ENCODE measurements at regions not wholly inside any gene's neighbourhood (a gene's known extent, or its start where the extent isn't known, plus 50 kb on each side); places are given as distances from the start of the nearest gene placed in this dataset.

DNA sequence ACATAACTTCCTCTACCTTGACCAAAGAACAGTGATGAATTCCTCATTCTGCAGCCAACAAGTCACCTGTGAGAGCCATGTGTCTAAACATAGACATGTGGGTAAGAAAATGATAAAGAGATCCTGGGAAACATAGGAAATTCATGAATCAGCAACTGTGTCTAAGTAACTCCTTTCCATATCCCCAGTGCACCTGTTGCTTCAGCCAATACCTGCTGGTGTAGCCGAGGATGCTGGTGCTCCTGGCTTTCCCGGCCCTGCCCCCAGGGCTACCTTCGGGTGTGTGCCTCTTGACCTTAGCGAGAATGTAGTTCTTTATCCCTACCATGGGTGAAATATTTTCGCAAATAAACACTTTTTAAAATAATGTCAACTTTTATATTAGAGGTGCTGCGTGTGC, 114.1 kb downstream of the OR13A1 start:
- no peaks in the 10 kb centered on the region for H3K36me3 ChIP-seq
- H3K4me3 ChIP-seq, result no peak overlapping the region
- no peak overlapping the region for H3K27ac ChIP-seq
- no peaks in the 10 kb centered on the region for H3K9me3 ChIP-seq (ENCODE audit: low read depth)
- DNase-seq (ENCODE audit: low read depth in 1 of 2, low spot score in 1 of 2), result no peak
- H3K27me3 ChIP-seq, result no peaks in the 10 kb centered on the region
- H3K4me1 ChIP-seq (ENCODE audit: low read depth), result no peaks in the 10 kb centered on the region
- TF ChIP-seq, protein P1, sequence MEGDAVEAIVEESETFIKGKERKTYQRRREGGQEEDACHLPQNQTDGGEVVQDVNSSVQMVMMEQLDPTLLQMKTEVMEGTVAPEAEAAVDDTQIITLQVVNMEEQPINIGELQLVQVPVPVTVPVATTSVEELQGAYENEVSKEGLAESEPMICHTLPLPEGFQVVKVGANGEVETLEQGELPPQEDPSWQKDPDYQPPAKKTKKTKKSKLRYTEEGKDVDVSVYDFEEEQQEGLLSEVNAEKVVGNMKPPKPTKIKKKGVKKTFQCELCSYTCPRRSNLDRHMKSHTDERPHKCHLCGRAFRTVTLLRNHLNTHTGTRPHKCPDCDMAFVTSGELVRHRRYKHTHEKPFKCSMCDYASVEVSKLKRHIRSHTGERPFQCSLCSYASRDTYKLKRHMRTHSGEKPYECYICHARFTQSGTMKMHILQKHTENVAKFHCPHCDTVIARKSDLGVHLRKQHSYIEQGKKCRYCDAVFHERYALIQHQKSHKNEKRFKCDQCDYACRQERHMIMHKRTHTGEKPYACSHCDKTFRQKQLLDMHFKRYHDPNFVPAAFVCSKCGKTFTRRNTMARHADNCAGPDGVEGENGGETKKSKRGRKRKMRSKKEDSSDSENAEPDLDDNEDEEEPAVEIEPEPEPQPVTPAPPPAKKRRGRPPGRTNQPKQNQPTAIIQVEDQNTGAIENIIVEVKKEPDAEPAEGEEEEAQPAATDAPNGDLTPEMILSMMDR (IDR thresholded peaks at IDR 0.05; ENCODE audit: low read depth, low read length), result no peak

DNA sequence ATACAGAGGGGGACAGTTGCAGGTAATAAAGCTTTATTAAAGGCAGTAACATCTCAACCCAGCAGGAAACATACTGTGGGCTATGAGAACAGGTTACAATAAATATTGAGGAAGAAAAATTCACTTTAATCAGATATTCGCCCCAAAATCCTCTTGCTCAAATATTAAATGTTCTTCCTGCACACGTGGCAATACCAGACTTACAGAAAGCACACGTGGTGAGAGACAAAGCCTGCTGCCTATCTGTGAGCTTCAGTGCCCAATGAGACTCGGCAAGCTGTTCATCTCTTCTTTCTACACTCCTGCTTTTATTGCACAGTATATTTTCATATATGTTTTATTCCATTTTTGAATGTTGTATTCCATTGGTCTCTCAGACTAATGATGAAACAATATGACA, 113.2 kb downstream of the OR13A1 start:
- no peak for DNase-seq (ENCODE audit: low read depth in 1 of 2, low spot score in 1 of 2)
- Histone ChIP-seq H3K27me3 (no peaks in the 10 kb centered on the region), H3K27ac (no peak overlapping the region), H3K9me3 (ENCODE audit: low read depth) (no peaks in the 10 kb centered on the region), H3K4me1 (ENCODE audit: low read depth) (no peaks in the 10 kb centered on the region), H3K4me3 (no peak overlapping the region), H3K36me3 (no peaks in the 10 kb centered on the region)
- TF ChIP-seq, protein P1 (IDR thresholded peaks at IDR 0.05; ENCODE audit: low read depth, low read length), result no peak

DNA sequence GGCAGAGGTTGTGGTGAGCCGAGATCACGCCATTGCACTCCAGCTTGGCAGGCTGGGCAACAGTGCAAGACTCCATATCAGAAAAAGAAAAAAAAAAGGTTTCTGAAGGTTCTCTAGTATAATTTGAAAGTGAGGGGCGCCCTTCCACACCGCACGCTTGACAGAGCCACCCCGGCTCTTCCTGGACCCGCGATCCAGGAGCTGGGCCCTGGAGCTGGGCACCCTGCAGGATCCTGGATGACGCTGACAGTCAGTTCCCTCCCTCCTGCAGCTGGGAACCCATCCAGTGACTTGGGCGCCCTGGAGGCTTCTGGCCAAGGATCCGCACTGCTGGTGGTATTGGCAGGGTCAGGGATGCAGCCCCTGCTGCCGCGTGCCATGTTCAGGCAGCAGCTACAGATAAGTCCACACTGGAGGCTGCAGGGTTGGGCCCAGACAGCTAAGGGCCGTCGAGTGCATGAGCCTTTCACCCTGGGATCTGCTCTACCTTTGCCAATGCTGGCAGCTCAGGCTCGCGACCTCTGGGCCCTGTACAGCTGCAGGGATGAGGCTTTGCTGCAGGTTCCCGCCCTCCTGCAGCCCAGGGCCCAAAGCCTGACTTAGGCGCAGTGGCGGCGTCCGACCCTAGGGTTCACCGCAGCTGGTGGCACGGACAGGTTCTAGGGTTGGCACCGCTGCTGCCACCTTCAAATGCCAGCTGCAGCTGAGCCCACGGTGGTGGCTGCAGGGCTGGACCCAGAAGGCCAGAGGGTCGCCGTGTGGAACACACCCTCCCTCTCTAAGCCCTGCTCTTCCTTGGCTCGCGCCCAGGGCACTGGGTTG, 110.2 kb downstream of the OR13A1 start:
- TF ChIP-seq, protein P1 (IDR thresholded peaks at IDR 0.05; ENCODE audit: low read depth, low read length), result no peak
- Histone ChIP-seq H3K4me1 (ENCODE audit: low read depth) (no peaks in the 10 kb centered on the region), H3K9me3 (ENCODE audit: low read depth) (no peaks in the 10 kb centered on the region)

DNA sequence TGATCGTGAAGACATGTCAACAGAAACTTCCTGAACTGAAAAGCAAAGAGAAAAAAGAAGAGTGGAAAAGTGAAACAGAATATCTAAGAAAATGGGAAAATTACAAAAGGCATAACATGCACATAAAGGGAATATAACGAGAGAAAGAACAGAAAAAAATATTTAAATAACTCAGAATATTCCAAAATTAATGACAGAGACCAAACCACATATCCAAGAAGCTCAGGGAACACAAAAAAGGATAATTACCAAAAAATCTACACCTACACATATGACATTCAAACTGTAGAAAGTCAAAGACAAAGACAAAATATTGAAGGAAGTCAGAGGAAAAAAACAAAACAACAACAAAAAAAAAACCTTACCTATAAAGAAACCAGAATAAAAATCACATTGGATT, 105.5 kb downstream of the OR13A1 start:
- H3K27me3 ChIP-seq, result no peaks in the 10 kb centered on the region
- no peaks in the 10 kb centered on the region for H3K4me1 ChIP-seq (ENCODE audit: low read depth)
- no peaks in the 10 kb centered on the region for H3K9me3 ChIP-seq (ENCODE audit: low read depth)
- H3K4me3 ChIP-seq, result no peak overlapping the region
- DNase-seq (ENCODE audit: low read depth in 1 of 2, low spot score in 1 of 2), result no peak
- no peaks in the 10 kb centered on the region for H3K36me3 ChIP-seq
- TF ChIP-seq, protein P1 (IDR thresholded peaks at IDR 0.05; ENCODE audit: low read depth, low read length), result no peak
- no peak overlapping the region for H3K27ac ChIP-seq

More for the DNA sequence above, 110.2 kb downstream of the OR13A1 start:
- H3K27me3 ChIP-seq, result no peaks in the 10 kb centered on the region
- no peak overlapping the region for H3K4me3 ChIP-seq
- no peak overlapping the region for H3K27ac ChIP-seq
- H3K36me3 ChIP-seq, result no peaks in the 10 kb centered on the region
- no peak for DNase-seq (ENCODE audit: low read depth in 1 of 2, low spot score in 1 of 2)

DNA sequence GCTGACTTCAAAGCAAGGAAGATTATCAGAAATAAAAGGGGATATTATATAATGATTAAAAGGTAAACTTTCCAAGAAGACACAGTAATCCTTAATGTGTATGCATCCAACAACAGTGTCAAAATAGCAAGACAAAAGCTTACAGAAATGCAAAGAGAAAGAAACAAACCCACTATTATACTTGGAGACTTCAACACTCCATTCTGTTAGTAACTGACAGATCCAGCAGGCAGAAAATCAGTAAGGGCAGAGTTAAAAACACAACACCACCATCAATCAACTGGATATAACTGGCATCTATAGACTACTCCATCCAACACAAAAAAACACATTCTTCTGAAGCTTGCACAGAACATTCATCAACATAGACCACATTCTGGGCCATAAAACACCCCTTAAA, 103.8 kb downstream of the OR13A1 start:
- TF ChIP-seq, protein P1 (IDR thresholded peaks at IDR 0.05; ENCODE audit: low read depth, low read length), result no peak
- Histone ChIP-seq H3K27me3 (no peaks in the 10 kb centered on the region), H3K36me3 (no peaks in the 10 kb centered on the region), H3K27ac (no peak overlapping the region), H3K9me3 (ENCODE audit: low read depth) (no peaks in the 10 kb centered on the region), H3K4me3 (no peak overlapping the region), H3K4me1 (ENCODE audit: low read depth) (no peaks in the 10 kb centered on the region)
- DNase-seq (ENCODE audit: low read depth in 1 of 2, low spot score in 1 of 2), result no peak
